ENCODE measurements at regions not wholly inside any gene's neighbourhood (a gene's known extent, or its start where the extent isn't known, plus 50 kb on each side); places are given as distances from the start of the nearest gene placed in this dataset.

GRCh38 chr2:16940214-16940613 lies 274.6 kb upstream of the CYRIA start:
- no peak for TF ChIP-seq CTCF (IDR thresholded peaks at IDR 0.05)
- TF ChIP-seq REST (IDR thresholded peaks at IDR 0.05; ENCODE audit: insufficient read depth in 1 of 2, low read depth in 2 of 2, low read length in 1 of 2): no peak
- no peak for TF ChIP-seq SIN3A (IDR thresholded peaks at IDR 0.05; ENCODE audit: borderline replicate concordance, insufficient read depth, low read depth, low read length)
- TF ChIP-seq POLR2AphosphoS5 (IDR thresholded peaks at IDR 0.05; ENCODE audit: low read depth, low read length): no peak
- no peak for TF ChIP-seq TCF7L2 (IDR thresholded peaks at IDR 0.05; ENCODE audit: low read depth, low read length)

Measured in Panc1 (cell line).